ENCODE measurements at regions not wholly inside any gene's neighbourhood (a gene's known extent, or its start where the extent isn't known, plus 50 kb on each side); places are given as distances from the start of the nearest gene placed in this dataset.

DNA sequence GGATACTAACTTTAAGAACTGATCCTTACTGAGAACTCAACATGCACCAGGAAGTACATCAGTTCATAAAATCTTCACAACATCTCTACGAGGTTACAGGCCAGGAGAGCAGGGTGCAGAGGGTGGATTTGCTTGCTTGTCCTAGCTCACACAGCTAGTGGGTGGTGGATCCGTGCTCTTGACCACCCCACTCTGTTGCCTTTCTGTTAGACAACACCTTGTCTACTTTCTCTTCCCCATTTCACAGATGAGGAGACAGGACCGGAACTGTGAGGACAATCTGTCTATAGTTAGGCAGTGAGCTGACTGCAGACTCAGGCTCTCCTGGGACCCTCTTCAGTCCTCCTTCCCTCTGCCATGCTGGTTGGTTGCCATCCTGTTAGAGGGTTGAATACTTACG is 221.7 kb upstream of the TLE3 start:
- no peak overlapping the region for H3K4me3 ChIP-seq (ENCODE audit: low read length)
- DNase-seq (ENCODE audit: low read depth) = no peak
- TF ChIP-seq, protein P1, sequence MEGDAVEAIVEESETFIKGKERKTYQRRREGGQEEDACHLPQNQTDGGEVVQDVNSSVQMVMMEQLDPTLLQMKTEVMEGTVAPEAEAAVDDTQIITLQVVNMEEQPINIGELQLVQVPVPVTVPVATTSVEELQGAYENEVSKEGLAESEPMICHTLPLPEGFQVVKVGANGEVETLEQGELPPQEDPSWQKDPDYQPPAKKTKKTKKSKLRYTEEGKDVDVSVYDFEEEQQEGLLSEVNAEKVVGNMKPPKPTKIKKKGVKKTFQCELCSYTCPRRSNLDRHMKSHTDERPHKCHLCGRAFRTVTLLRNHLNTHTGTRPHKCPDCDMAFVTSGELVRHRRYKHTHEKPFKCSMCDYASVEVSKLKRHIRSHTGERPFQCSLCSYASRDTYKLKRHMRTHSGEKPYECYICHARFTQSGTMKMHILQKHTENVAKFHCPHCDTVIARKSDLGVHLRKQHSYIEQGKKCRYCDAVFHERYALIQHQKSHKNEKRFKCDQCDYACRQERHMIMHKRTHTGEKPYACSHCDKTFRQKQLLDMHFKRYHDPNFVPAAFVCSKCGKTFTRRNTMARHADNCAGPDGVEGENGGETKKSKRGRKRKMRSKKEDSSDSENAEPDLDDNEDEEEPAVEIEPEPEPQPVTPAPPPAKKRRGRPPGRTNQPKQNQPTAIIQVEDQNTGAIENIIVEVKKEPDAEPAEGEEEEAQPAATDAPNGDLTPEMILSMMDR (IDR thresholded peaks at IDR 0.05; ENCODE audit: insufficient read depth, low read depth, low read length, missing control alignments) = no peak

DNA sequence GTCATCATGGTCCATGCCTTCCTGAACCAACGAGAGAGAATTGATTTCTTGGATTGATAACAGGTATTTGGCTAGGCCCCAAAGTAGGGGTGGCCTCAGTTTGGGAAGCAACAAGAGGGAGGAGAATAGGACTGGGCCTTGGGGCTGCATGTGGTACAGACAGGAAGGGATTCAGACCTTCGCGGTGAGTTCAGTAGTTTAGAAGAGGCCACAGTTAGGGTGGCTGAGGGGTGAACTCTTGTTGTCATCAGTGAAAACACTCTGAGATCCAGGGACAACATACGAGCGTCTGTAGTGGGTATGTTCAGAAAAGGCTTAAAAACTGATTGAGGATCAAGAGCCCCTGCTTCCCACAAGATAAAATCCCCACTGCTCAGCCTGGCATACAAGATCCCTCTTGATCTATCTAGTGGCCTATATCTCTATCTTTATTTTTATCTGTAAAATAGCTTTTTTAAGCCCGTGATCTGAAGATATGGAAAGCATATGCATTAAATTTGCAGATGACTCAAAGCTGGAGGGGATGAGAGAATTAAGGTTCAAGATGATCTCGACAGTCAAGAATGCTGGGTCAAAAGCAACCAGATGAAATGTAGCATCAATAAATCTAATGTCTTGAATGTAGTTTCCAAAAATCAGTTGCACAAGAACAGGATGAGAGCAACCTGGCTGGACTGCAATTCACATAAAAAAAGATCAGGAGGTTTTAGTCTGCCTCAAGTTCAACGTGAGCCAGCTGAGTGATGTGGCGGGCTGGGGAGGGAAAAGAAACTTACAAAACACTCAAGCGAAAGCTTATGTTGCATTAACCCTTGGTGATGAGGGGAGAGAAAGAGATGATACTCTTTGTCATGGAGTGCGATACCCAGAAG is 221.1 kb upstream of the TLE3 start:
- DNase-seq (ENCODE audit: low read depth) = no peak

DNA sequence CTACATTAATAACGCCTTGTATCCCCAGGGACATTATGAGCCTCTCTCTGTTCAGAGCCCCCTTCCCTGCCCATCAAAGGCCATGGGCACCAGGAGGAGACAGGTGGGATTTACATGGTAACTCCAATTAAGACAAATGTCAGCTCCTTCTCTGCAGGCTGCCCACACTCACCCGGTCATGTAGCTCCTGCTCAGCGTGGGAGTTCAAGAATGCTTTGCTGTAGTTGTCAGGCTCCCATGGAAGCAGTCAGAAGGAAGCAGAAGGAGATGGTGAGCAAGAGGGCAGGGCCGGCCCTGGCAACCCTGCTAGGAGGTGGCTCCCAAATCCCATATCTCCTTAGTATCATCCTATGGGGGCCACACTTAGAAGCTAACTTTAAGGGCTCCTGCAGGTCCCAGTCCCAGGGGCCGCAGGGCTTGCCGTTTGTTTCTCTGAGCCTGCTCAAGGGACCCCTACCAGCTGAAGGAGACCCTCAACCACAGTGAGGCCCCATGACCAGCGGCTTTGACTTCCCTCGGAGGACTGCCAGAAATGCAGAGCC is 218.4 kb upstream of the TLE3 start:
- DNase-seq (ENCODE audit: low read depth) = no peak
- no peak overlapping the region for H3K4me3 ChIP-seq (ENCODE audit: low read length)
- TF ChIP-seq, protein P1 (IDR thresholded peaks at IDR 0.05; ENCODE audit: insufficient read depth, low read depth, low read length, missing control alignments) = no peak

More for the DNA sequence above, 221.1 kb upstream of the TLE3 start:
- TF ChIP-seq, protein P1 (IDR thresholded peaks at IDR 0.05; ENCODE audit: insufficient read depth, low read depth, low read length, missing control alignments) = no peak
- no peak overlapping the region for H3K4me3 ChIP-seq (ENCODE audit: low read length)

DNA sequence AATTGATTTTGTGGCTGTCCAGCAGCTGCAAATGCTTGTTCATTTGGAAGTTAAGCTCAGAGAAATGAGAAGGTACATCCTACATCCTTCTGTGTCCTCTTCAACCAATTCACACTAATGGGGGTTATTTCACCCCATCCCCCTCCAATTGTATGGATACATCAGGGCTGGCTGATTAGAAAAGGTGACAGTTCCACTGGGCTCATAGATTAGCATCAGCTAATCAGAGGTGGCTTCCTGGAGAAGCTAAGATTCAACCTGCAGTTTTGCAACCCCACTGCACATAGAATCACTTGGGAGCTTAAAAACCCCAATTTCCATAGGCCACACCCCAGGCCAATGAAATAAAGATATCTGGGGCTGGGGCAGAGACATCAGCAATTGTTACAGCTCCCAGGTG is 217.7 kb upstream of the TLE3 start:
- no peak overlapping the region for H3K4me3 ChIP-seq (ENCODE audit: low read length)
- TF ChIP-seq, protein P1 (IDR thresholded peaks at IDR 0.05; ENCODE audit: insufficient read depth, low read depth, low read length, missing control alignments) = no peak
- no peak for DNase-seq (ENCODE audit: low read depth)

DNA sequence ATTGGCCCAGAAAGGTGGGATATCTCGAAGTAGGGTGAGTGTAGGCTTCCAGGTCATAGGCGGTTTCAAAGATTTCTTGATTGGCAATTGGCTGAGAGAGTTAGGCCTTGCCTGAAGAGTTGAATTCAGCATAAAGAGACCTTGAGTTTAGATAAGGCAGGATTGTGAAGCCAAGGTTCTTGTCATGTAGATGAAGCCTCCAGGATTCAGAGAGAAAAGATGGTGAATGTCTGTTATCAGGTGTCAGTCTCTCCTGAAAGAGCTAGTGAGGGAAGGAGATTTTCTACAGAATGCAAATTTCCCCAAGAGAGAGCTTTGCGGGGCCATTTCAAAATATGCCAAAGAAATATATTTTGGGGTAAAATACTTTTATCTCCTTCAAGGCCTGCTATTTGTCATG is 217.0 kb upstream of the TLE3 start:
- H3K4me3 ChIP-seq (ENCODE audit: low read length) = no peak overlapping the region
- DNase-seq (ENCODE audit: low read depth) = no peak
- TF ChIP-seq, protein P1 (IDR thresholded peaks at IDR 0.05; ENCODE audit: insufficient read depth, low read depth, low read length, missing control alignments) = no peak

DNA sequence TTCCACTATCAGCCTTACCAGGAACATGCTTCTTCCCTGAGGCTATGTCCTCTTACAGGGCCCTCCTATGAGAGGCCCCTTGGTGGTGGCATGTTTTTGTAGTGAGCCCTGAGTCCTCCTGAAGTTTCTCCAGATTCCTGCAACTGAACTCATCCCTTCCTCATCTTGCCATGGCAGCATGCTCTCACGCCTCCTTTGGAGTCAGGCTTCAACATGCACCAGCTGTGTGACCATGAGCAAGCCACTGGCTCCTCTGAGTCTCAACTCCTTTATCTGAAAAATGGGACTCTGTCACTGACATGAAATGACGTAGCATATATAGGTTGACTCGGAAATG is 216.3 kb upstream of the TLE3 start:
- DNase-seq (ENCODE audit: low read depth) = no peak
- TF ChIP-seq, protein P1 (IDR thresholded peaks at IDR 0.05; ENCODE audit: insufficient read depth, low read depth, low read length, missing control alignments) = no peak
- H3K4me3 ChIP-seq (ENCODE audit: low read length) = no peak overlapping the region

All from epithelial cell of esophagus (primary cell).